ENCODE measurements at regions not wholly inside any gene's neighbourhood (a gene's known extent, or its start where the extent isn't known, plus 50 kb on each side); places are given as distances from the start of the nearest gene placed in this dataset.
A peak's percentile ranks its signal among the peaks of the same experiment; 100 is the strongest.
"Not testable (repeated sequence)": the region's sequence is repeated elsewhere in the genome, so short reads cannot be mapped to it uniquely, and the experiment has no call there.

DNA sequence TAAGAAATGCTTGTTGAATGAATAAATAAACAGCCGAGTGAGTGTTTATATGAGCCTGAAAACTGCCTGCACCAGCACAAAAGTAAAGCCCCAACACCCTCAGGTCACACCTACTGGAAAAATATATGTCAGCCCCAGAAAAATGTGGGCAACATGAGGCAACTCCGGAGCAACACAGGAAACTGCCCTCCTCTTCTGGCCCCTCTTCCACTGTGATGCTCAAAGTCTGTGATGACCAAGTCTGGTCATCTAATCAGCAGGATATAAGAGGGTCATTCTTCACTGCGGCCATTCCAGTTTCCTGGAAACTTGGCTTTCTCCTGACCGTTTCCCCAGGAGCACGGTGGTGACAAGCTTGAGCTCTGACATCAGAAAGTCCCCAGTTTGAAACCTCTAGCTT lies 159.6 kb upstream of the PZP start:
- no peak for DNase-seq (ENCODE audit: low spot score)

DNA sequence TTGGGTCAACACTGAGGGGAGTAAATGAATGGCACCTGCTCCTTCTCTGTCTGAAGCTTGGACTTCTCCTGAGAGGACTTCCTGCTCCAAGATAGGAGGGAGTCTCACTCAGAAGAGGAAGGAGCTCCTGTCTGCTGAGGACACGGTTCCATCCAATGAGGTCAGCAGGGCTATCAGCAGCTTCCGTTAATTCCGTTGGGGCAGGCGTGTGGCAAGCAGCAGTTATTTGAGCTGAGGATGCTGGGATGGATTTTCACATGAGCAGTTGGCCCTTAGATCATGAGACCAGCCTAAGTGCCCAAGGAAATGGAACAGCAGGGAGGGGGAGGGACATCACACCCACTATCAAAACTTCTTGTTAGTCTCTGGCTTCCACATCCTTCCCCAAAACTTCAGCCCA lies 159.0 kb upstream of the PZP start:
- no peak for DNase-seq (ENCODE audit: low spot score)

DNA sequence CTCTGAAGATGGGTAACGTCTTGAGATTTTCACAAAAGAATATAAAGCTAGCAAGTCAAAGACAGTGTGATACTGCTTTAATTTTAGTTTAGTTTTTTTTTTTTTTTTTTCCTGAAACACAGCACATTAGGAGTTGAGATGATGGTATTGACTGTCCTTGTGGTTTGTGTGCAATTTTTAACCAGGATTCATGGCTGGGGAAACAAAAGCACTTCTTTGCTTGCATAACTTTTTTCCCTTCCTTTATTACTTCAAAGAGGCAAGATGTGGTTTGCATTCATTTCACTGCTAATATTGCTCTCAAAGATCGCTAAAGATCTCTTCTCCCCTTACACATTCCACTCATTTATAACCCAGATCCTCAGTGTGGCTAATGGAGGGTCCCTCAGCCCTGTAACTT lies 157.1 kb upstream of the PZP start:
- peak; percentile 31 for DNase-seq (ENCODE audit: low spot score)

DNA sequence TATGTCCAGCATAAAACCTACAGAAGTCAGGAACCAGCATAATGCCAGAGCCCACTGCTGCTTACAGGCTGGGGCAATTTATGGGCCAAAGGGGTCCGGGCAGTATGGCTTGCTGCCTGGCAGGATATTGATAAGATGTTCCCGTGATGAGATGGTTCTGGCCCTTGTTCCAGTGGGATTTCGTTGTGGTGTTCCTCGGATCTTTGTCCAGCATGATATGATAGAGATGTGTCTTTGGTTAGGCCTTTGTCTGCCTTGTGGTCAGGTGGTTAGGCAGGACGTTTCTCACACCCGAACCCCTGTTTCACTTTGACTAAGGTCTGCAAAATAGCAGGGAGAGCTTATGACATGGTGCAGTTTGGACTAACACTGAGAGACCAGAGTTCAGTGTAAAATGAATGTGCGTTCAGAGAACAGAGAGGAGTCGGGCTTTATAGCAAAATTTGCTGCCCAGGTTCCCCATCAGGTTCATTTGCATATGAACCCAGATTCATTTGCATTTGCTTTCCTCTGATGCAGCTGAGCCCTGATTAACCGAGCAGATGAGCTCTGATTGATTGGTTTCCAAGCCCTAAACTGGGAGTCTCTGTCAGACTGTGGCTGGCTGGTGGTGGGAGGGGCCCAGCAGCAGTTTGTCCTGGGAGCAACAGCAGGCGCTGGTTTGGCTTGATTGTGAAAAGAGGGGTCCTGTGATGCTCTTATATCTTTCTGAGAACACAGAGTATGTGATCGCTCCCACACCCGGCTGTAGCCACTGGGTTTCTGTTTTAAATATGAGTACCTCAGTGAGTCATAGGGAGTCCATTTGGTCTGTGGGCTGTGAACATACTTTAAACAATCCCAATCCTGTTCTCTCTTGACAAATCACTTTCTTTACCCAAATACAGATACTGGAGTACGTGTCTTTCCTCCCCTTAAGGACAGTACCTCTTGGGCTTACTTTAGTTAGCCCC lies 156.3 kb upstream of the PZP start:
- peak; percentile 70 for DNase-seq (ENCODE audit: low spot score)

DNA sequence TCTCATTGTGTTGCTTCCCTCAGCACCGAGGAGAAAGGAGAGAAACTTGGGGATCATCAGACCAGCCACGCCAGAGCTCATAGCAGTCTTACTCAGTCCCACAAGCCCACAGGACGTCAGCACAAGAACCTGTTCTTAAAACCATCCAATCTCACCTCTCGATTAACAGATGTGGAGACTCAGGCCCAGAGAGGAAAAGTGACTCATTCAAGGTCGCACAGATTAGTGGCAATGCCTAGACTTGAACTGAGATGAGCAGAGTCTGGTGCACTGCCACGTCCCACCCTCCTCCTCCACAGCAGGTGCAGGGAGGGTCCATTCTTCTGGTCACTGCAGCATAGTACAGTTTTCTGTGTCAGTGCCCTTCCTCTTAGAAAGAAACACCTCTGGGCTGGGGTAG lies 154.9 kb upstream of the PZP start:
- no peak for DNase-seq (ENCODE audit: low spot score)

DNA sequence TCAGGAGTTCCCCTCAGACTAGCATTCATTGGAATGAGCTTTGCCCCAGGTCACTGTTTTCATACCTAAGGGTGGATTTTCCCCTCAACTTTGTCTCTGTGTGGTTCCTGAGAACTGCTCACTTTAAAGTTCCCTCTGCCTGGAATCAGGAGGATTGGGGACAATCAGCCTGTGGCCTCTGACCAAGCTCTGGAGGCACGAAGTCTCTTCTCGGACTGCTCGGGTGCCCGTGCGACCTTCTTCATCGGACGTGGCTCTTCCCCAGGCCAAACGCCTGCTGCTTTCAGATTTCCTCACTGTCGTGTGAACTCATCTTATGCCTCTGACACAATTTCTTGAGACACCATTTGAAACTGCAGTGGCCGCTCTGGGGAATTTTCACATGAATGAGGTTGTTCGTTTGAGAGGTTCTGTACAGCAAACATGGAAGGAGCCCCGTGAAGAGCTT lies 153.7 kb upstream of the PZP start:
- DNase-seq (ENCODE audit: low spot score) = no peak

DNA sequence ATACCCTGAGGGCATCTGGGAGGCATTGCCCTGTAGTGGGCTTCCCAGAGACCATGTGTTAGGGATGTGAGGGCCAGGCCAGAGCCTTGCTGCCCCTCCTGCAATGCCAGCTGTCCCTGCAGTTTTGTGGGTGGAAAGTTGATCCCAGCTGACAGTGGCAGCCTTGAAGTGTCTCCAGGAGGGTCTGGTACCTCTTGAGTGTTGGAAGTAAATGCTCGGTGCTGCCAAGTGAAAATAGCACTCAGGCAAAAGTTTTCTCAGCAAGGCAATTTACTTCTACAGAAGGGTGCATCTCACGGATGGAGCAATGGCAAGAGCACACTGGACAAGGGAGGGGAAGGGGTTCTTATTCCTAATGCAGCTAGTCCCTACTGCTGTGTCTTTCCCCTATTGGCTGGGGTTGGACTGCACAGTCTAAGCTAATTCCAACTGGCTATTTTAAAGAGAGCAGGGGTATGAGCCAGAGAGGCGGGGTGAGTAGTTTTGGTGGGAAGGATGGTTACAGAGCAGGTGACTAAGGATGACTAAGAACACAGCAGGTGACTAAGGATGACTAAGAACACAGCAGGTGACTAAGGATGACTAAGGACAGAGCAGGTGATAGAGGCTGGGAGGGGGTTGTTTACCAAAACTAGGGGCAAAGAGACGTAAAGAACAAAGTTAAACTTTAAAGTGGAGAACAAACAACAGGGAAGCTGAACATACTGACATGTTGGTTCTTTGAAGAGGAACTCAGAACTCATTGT lies 146.0 kb upstream of the PZP start:
- not testable (repeated sequence) for DNase-seq (ENCODE audit: low spot score)

DNA sequence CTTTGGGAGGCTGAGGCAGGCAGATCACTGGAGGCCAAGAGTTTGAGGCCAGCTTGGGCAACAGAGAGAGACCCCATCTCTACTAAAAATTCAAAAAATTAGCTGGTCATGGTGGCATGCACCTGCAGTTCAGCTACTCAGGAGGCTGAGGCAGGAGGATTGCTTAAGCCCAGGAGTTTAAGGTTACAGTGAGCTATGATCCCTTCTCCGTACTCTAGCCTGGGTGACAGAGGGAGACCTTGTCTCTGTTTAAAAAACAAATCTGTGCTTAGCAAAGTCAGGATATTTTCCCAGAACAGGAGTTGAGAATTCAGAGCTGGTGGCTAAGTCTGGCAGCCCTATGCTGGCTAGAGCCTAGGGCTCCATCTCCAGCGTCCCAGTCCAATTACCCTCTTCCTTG lies 142.9 kb upstream of the PZP start:
- no peak for DNase-seq (ENCODE audit: low spot score)

DNA sequence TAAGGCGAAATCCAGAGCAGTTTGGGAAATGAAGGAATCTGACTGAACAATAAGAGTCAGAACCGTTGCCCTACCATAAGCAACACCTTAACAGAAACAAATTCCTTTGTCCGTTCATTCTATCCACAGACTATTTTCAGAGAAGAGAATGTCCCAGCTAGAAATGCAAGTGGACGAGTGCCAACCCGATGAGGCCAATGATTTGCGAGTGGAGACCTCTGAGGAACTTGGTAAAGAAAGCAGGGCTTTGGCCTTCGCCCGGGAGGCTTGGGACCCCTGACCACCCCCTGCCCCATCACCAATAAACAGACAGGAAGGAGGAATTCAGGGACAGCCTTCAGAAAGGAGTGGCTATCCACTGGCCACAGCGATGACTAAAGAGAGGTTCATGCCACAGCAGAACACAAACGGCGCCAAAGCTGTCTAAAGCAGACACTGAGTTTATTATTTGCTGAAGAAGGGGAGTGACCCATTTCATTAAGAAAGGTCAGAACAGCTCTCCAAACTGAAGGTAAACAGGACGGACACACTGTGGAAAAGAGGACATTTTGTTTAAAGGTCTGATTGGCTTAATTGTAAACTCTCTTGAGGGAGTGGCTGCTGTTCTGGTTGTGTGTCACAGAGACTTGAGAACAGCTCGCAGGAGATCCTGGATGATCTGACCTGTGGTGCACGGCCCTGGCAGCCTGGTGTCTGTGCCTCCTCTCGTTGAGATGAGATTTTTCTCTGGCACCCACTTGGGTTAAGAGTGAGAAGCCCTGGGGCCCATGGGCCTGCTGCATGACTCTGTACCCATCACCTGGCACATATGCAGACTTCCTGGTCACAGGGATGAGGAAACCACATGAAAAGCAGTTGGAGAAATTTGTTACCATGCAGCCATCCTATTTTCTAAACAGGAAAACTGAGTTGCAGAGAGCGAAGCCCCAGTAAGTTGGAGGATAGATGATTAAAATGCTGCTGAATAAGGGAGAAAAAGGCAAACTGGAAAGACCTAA lies 142.0 kb upstream of the PZP start:
- peak; percentile 81 for DNase-seq (ENCODE audit: low spot score)

DNA sequence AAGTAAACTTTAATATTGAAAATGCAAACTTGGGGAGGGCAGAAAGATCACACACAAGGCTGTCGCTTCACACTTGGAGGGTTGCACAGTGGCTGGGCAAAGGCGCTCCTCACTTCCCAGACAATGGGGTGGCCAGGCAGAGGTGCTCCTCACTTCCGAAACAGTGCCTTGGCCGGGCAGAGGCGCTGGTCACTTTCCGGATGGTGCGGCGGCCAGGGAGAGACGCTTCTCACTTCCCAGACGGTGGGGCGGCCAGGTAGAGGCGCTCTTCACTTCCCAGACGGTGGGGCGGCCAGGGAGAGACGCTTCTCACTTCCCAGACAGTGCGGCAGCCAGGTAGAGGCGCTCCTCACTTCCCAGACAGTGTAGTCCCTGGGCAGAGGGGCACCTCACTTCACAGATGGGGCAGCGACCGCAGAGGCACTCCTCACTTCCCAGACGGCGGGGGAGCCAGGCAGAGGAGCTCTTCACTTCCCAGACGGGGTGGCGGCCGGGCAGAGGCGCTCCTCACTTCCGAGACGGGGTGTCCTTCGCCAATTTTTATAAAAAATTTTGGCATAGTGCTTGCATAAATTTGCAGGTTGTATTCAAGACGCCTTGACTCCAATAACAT lies 140.8 kb upstream of the PZP start:
- no peak for DNase-seq (ENCODE audit: low spot score)

DNA sequence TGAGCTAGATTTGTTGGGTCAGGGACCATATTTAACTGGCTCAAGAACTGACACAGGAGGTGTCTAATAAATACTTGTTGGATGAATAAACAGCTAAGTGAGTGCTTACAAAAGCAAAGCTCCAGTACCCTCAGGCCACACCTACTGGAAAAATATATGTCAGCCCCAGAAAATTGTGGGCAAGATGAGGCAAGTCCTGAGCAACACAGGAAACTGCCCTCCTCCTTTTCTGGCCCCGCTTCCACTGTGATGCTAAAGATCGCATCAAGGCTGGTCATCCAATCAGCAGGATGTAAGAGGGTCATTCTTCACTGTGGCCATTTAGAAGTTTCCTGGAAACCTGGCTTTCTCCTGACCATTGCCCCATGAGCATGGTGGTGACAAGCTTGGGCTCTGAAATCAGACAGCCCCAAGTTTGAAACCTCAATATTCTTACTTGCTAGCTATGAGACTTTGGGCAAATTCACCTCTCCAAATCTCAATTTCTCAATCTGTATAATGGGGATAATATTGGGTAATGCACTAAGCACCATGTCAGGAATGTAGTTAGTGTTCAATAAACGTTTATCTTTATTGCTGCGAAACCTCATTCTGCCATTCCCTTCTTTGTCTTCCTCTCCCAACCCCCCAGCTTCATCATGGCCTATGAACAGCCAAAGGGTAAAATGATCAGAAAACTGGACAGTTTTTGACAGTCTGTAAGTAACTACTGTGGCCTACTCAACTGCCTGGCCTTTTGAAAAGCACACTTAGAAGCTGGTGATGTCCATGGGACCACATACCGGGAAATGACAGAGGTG lies 139.3 kb upstream of the PZP start:
- DNase-seq (ENCODE audit: low spot score) = no peak

DNA sequence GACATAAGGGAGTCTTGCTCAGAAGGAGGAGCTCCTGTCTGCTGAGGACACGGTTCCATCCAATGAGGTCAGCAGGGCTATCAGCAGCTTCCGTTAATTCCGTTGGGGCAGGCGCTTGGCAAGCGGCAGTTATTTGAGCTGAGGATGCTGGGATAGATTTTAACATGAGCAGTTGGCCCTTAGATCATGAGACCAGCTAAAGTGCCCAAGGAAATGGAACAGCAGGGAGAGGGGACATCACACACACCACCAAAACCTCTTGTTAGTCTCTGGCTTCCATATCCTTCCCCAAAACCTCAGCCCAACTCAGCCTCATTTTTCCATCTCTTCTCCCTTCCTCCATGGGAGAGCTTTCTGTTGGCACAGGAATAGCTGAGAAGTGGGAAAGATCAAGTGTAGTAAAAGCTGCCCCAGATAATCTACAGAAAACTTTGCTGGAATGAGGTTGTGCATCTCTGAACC lies 138.7 kb upstream of the PZP start:
- no peak for DNase-seq (ENCODE audit: low spot score)

DNA sequence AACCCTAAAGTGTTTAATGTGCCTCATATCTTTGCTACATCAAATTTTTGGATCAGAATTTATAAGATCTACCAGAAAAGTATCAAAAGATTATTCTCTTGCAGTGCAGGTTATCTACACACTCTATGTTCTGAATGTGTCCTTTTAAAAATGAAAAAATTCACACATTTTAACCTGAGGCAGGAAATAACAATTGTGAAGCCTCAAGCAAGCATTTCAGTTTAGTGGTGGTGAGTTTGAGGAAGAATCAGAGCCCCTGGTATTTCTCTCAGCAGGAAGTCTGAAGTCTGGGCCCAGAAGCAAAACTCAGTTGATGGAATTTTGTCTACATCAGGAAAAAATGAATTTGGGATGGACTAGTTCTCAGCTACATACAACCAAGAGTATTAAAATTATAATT lies 137.0 kb upstream of the PZP start:
- DNase-seq (ENCODE audit: low spot score) = no peak

DNA sequence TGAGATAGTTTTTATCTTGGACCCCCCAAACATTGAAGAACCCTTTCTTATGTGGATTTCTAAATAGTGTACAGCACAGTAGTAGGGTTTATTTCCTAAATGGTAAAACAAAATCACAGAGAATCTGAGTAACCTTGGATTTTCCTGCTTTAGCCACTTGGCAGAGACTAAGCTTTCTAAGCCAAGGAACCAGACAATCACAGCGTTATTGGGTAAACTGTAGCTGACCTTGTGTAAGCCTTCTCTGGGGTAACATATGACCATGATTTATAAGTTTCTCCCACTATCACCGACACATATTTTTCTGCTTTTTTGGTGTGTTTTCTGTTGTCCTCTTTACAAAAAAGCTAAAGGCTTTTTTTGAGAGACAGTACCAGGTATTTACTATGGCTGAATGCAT lies 136.3 kb upstream of the PZP start:
- no peak for DNase-seq (ENCODE audit: low spot score)

DNA sequence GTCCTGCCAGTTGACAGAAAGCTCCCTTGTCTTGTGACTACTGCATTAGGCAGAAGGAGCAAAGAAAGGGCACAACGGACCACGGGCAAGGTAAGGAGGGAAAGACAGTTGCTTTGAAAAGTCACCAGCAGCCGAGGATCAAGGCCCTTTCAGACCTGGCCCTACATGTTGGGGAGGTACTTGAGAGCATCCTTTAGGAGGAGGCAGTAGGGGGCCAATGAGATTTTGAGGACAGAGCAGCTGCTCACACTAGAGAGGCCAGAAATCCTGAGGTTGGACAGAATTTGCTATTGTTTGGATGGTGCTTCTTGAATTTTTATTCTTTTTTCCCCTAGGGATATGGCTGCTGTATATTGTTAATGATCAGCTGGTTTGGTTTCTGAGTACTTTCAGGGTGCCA lies 135.5 kb upstream of the PZP start:
- DNase-seq (ENCODE audit: low spot score) = no peak

DNA sequence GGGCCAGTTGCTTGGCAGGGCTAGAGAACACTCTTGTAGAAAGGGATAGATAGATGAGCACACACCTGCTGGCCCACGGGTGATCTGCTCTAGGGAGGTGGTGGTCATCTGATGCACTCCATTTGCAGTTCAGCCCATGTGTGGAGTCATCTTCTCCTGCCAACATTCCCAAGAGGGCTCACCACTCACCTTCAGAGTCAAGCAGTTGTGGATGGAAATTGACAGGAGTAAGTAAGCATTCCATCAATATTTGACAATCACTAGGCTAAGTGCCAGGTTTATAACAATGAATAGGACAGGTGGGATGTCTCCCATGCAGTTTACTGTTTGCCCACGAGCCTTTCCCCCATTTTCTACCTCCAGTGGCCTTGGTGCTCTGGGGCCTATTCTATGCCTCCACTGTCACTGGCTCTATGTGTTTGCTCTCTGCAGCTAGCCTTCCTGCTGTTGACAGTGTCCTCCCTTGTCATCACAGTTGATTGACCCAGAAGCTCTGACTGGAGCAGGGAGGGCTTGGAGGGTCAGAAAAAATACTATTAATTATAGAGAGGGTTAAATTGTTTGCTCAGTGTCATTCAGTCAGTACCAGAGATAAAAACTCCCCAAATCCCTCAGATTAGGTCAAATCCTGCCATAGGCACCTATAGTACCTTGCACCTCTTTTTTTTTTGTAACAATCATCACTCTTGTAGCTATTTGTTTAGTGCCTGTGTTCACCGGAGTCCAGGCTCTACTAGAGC lies 134.6 kb upstream of the PZP start:
- no peak for DNase-seq (ENCODE audit: low spot score)

DNA sequence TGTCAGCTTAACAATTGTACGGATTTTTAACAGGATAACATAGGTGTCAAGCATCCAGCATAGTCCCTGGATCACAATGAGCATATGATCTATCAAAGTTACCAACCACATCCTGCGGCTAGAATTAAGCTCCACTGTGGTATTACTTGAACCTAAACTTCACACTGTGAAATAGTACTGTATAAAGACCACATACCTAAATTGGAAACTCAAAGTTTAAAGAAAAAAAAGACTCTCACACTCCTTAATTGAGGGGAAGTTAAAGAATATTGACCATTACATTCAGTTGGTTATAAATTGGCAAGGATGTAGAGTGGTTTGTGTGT lies 133.0 kb upstream of the PZP start:
- DNase-seq (ENCODE audit: low spot score) = no peak

DNA sequence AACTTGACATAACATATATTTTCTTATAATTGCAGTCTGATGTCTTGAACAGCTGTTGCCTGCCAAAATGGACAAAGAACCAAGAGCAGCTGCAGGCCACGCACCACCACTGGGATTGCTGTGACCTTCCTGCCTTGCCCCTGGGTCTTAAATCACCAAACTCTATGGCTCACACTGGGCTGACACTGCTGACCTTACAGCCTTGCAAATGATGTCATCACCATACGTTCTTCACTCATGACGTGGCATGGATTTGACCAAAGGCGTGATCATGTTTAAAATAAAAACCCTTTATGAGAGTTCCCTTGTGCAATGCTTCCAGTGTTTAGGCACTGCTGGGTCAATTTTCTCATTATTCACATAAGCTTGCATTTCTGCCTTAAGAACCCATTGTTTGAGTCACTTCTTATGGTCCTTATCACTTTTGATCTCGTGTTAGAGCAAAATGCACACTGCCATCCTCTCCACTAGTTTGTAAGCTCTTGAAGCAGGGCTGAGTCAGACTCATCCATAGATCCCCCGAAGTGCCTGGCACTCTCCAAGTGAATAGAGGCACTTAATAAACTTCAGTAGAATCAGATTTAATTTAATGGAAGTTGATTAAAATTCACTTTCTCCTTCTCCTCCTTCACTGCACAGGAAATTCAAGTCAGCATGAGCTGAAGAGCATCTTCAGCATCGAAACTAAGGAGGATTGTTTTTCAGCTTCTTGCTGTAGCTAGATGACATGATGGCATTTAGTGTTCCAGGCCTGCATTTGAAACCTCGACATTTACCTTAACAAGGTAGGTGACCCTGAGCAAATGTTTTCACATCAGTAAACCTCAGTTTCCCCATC lies 132.4 kb upstream of the PZP start:
- DNase-seq (ENCODE audit: low spot score) = no peak

DNA sequence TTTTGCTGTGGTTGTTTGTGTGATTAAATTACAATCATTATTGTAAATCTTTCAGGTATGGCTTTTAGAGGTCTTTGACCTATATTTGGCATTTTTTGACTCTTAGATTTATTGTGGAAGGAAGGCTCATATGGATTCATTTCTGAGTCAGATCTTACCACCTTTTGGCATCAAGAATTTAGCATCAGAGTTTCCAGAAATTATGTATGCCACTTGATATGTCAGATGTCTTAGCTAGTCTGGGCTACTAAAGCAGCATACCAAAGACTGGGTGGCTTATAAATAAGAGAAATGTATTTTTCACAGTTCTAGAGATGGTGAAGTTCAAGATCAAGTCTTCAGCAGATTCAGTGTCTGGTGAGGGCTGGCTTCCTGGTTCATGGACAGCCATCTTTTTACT lies 129.5 kb upstream of the PZP start:
- no peak for DNase-seq (ENCODE audit: low spot score)

Data from COLO829 (cell line).